H54 (cell line): ENCODE measurements at regions not wholly inside any gene's neighbourhood (a gene's known extent, or its start where the extent isn't known, plus 50 kb on each side); places are given as distances from the start of the nearest gene placed in this dataset.
A peak's percentile ranks its signal among the peaks of the same experiment; 100 is the strongest.

ENCODE experiments used
- DNase-seq: peaks from one replicate; pipeline ENCODE4 v3.0.0; 2011; ENCODE audit warnings: low spot score, mixed read lengths; ENCODE audit not compliant: insufficient read length
- FAIRE-seq: peaks from 3 replicates; lab custom pipeline; 2011; peaks lifted over from hg19 to GRCh38; lab: Jason Lieb, UNC
- POLR2A ChIP-seq: IDR thresholded peaks from 2 replicates; pipeline ENCODE4 v1.6.1; 2011; ENCODE audit warnings: low read depth, mild to moderate bottlenecking, low read length

GRCh38 chr5:8682381-8682780 lies 813.4 kb downstream of the MTRR start:
- no peak for TF ChIP-seq POLR2A
- FAIRE-seq = no peak
- DNase-seq = no peak

GRCh38 chr5:8683496-8683895 lies 814.5 kb downstream of the MTRR start:
- TF ChIP-seq POLR2A = no peak
- FAIRE-seq (no peak), DNase-seq (no peak)

- no peak for FAIRE-seq
- TF ChIP-seq POLR2A = no peak
- no peak for DNase-seq
Observed at GRCh38 chr5:8685704-8686103, 816.8 kb downstream of the MTRR start.

GRCh38 chr5:8686707-8687106 lies 817.8 kb downstream of the MTRR start:
- FAIRE-seq = no peak
- no peak for DNase-seq
- TF ChIP-seq POLR2A = no peak

GRCh38 chr5:8689773-8690172 lies 820.8 kb downstream of the MTRR start:
- FAIRE-seq = no peak
- no peak for DNase-seq
- TF ChIP-seq POLR2A = no peak

GRCh38 chr5:8691221-8691620 lies 822.3 kb downstream of the MTRR start:
- no peak for DNase-seq
- no peak for FAIRE-seq
- no peak for TF ChIP-seq POLR2A

GRCh38 chr5:8693341-8693844 lies 824.4 kb downstream of the MTRR start:
- FAIRE-seq (no peak), DNase-seq (no peak)
- TF ChIP-seq POLR2A = no peak

- FAIRE-seq (no peak), DNase-seq (no peak)
- no peak for TF ChIP-seq POLR2A
Observed at GRCh38 chr5:8694545-8694944, 825.6 kb downstream of the MTRR start.

- FAIRE-seq (peak; percentile 23), DNase-seq (no peak)
- no peak for TF ChIP-seq POLR2A
Observed at GRCh38 chr5:8695902-8696845, 827.2 kb downstream of the MTRR start.

GRCh38 chr5:8700222-8700621 lies 831.3 kb downstream of the MTRR start:
- DNase-seq = no peak
- FAIRE-seq = no peak
- no peak for TF ChIP-seq POLR2A

- FAIRE-seq (no peak), DNase-seq (no peak)
- TF ChIP-seq POLR2A = no peak
Observed at GRCh38 chr5:8700671-8701070, 831.7 kb downstream of the MTRR start.

GRCh38 chr5:8701251-8701650 lies 832.3 kb downstream of the MTRR start:
- no peak for FAIRE-seq
- no peak for DNase-seq
- no peak for TF ChIP-seq POLR2A

- FAIRE-seq = no peak
- no peak for DNase-seq
Observed at GRCh38 chr5:8710426-8710930, 835.4 kb downstream of the SEMA5A start.

GRCh38 chr5:8714198-8714597 lies 831.7 kb downstream of the SEMA5A start:
- DNase-seq (no peak), FAIRE-seq (no peak)
- no peak for TF ChIP-seq POLR2A

More at GRCh38 chr5:8710426-8710930, 835.4 kb downstream of the SEMA5A start:
- TF ChIP-seq POLR2A = no peak
